Mesothelial cell of epicardium (in vitro differentiated cells): ENCODE measurements at regions not wholly inside any gene's neighbourhood (a gene's known extent, or its start where the extent isn't known, plus 50 kb on each side); places are given as distances from the start of the nearest gene placed in this dataset.

Experiments used
- DNase-seq, 2 experiments: peaks; one replicate each; pipeline ENCODE4 v3.0.0; 2021; ENCODE audit warnings: low spot score in 2 of 2; ENCODE audit not compliant: unreplicated experiment in 2 of 2
- H3K27ac Mint-ChIP-seq: 2 replicates; pipeline ENCODE4 v1.8.0; 2021; ENCODE audit warnings: mixed read lengths
- H3K27me3 Mint-ChIP-seq: 2 replicates; pipeline ENCODE4 v1.8.0; 2021; ENCODE audit warnings: low read depth, mixed read lengths
- H3K36me3 Mint-ChIP-seq: 2 replicates; pipeline ENCODE4 v1.8.0; 2021; ENCODE audit warnings: mixed read lengths
- H3K4me1 Mint-ChIP-seq: 2 replicates; pipeline ENCODE4 v1.8.0; 2021; ENCODE audit warnings: mixed read lengths
- H3K4me3 Mint-ChIP-seq: 2 replicates; pipeline ENCODE4 v1.8.0; 2021; ENCODE audit warnings: mild to moderate bottlenecking, moderate library complexity, mixed read lengths
- H3K9me3 Mint-ChIP-seq: 2 replicates; pipeline ENCODE4 v1.8.0; 2021; ENCODE audit warnings: mixed read lengths
- CTCF ChIP-seq: fragments of 200-600 bp; sonication (generic); IDR thresholded peaks from one replicate; pipeline ENCODE4 v1.5.0; 2021; ENCODE audit warnings: antibody characterized with exemption; ENCODE audit not compliant: unreplicated experiment

GRCh38 chr3:27573138-27573537, 89.0 kb upstream of the SLC4A7 start:
- no peaks in the 10 kb centered on the region for H3K27me3 Mint-ChIP-seq
- no peak overlapping the region for H3K27ac Mint-ChIP-seq
- no peak overlapping the region for H3K4me3 Mint-ChIP-seq
- no peaks in the 10 kb centered on the region for H3K4me1 Mint-ChIP-seq
- no peak for DNase-seq
- H3K36me3 Mint-ChIP-seq: no peaks in the 10 kb centered on the region
- no peak for TF ChIP-seq CTCF
- no peaks in the 10 kb centered on the region for H3K9me3 Mint-ChIP-seq

GRCh38 chr3:27571345-27571744, 87.2 kb upstream of the SLC4A7 start:
- no peaks in the 10 kb centered on the region for H3K4me1 Mint-ChIP-seq
- no peak overlapping the region for H3K27ac Mint-ChIP-seq
- H3K4me3 Mint-ChIP-seq: no peak overlapping the region
- TF ChIP-seq CTCF: no peak
- no peaks in the 10 kb centered on the region for H3K27me3 Mint-ChIP-seq
- no peaks in the 10 kb centered on the region for H3K36me3 Mint-ChIP-seq
- DNase-seq: no peak
- no peaks in the 10 kb centered on the region for H3K9me3 Mint-ChIP-seq

- no peak for TF ChIP-seq CTCF
- no peaks in the 10 kb centered on the region for H3K4me1 Mint-ChIP-seq
- no peak for DNase-seq
- no peaks in the 10 kb centered on the region for H3K36me3 Mint-ChIP-seq
- H3K9me3 Mint-ChIP-seq: no peaks in the 10 kb centered on the region
- H3K4me3 Mint-ChIP-seq: no peak overlapping the region
- H3K27ac Mint-ChIP-seq: no peak overlapping the region
- H3K27me3 Mint-ChIP-seq: no peaks in the 10 kb centered on the region
Observed at GRCh38 chr3:27570421-27571106, 86.4 kb upstream of the SLC4A7 start.

GRCh38 chr3:27568393-27568792, 84.2 kb upstream of the SLC4A7 start:
- no peaks in the 10 kb centered on the region for H3K36me3 Mint-ChIP-seq
- H3K4me3 Mint-ChIP-seq: no peak overlapping the region
- DNase-seq: no peak
- TF ChIP-seq CTCF: no peak
- H3K27ac Mint-ChIP-seq: no peak overlapping the region
- no peaks in the 10 kb centered on the region for H3K9me3 Mint-ChIP-seq
- H3K27me3 Mint-ChIP-seq: no peaks in the 10 kb centered on the region
- H3K4me1 Mint-ChIP-seq: no peaks in the 10 kb centered on the region

GRCh38 chr3:27567251-27567650, 83.1 kb upstream of the SLC4A7 start:
- no peak for TF ChIP-seq CTCF
- no peak for DNase-seq
- H3K27me3 Mint-ChIP-seq: no peaks in the 10 kb centered on the region
- no peaks in the 10 kb centered on the region for H3K36me3 Mint-ChIP-seq
- H3K4me1 Mint-ChIP-seq: no peaks in the 10 kb centered on the region
- no peaks in the 10 kb centered on the region for H3K9me3 Mint-ChIP-seq
- H3K4me3 Mint-ChIP-seq: no peak overlapping the region
- no peak overlapping the region for H3K27ac Mint-ChIP-seq
